Ishikawa (cell line): ENCODE measurements at regions not wholly inside any gene's neighbourhood (a gene's known extent, or its start where the extent isn't known, plus 50 kb on each side); places are given as distances from the start of the nearest gene placed in this dataset.

Experiments
- EP300 ChIP-seq: IDR thresholded peaks from 2 replicates; pipeline ENCODE4 v1.6.1; 2012; ENCODE audit warnings: borderline replicate concordance
- TAF1 ChIP-seq: IDR thresholded peaks from 2 replicates; pipeline ENCODE4 v1.6.1; 2012; ENCODE audit warnings: low read depth, mild to moderate bottlenecking

DNA sequence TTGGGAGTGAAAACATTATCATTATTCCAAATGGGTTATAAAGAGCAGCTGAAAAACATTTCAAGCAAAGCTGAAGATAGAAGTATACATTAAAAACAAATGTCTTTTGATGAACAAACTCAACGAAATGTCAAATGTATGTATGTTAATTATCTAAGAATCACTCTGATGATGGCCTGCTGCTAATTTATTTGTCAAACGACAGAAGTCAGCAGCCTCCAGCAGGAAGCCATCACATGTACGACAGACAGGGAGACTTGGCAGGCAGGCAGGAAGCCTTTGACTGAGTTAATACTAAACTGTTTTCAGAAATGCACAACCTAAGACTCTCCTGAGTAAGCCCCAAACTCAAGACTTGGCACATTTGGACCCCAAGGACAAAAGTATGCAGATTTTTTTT, 491.1 kb downstream of the ZNF385D start:
- no peak for TF ChIP-seq EP300
- TF ChIP-seq TAF1 = no peak
